AG08396 (cell line): ENCODE measurements at regions not wholly inside any gene's neighbourhood (a gene's known extent, or its start where the extent isn't known, plus 50 kb on each side); places are given as distances from the start of the nearest gene placed in this dataset.
"Not testable (repeated sequence)": the region's sequence is repeated elsewhere in the genome, so short reads cannot be mapped to it uniquely, and the experiment has no call there.

Source experiments
- DNase-seq: peaks from one replicate; pipeline ENCODE4 v3.0.0; 2012; ENCODE audit warnings: low spot score, mixed read lengths

DNA sequence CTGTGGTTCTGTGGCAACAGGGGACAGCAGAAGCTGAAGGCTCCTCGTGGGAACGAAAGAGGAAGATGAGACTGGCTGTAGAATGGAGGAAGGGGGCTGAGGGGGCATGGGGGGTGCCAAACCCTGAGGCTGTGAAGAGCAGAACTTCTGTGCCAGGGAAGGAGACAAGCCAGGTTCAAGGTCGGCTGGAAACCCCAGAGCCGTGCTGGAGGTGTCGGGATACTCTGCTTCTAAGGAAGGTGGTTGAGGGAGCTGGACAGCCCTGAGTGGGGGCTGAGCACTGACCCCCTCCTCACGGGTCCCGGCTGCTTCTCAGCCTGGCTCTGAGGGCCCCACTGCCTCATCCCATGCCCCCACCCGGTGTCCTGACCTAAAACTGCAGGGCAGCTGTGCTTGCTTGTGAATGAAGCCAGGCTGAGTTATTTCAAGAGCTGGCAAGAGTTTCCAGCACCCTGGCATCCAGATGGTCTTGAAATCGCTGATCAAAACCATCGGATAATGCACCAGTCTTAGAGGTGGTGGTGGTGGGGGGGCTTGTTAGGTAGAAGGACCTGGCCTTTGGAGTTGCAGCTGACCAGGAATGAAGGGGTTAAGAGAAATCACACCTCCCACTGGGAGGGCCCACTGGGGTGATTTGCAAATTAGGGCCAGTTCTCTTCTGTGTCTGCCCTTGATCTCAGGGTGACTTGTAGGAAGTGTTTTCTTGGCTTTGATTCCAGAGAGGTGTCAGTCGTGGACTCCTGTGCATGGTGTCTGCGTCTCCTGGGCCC, 218.9 kb upstream of the C1orf174 start:
- no peak for DNase-seq

DNA sequence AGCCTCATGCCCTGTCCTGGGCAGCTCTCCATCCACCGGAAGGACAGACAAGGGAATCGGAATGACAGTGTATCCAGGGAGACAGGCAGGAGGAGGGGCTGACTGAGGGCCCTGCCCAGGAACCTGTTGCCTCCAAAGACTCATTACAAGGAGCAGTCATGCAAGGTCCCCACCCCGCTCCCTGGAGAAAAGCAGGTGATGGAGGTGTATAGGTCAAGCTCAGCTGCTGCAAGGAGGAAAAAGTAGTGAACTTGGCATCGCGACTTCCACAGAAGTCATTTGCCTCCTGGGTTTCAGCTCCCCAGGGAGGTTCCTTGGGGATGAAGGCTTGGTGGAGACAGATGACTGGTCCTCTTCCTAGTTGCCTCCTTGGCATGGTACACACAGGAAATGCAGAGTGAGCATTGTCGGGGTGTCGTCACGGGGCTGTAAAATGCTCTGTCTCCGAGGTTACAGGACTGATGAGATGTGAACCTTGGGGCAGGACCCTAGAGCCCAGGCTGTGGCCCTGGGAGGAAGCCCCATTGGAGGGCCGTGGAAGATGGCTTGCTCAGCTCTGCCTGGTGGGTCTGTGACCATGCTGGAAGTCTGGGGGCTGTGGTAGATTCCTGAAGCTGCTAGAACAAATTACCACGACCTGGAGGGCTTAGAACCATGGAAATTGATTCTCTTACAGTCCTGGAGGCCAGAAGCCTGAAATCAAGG, 219.6 kb upstream of the C1orf174 start:
- no peak for DNase-seq

GRCh38 chr1:4120557-4121292, 220.7 kb upstream of the C1orf174 start:
- DNase-seq: no peak

DNA sequence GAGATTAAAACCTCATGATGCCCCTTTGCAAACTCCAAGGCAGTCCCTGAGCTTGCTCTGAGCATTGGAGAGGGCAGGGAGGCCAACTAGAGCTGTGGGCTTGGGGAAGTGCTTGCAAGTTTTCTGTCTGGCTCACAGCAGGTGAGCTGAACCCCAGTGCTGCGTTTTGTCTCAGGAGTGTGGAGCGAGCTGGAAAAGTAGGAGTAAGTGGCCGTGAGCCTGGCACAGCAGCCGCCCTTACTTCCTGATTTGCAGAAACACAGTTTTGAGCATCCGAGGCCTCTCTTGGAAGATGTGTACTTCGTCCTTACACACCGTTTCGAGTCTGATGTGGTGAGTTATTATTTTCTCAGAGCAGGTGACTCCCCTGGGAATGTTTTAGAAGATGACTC, 221.2 kb upstream of the C1orf174 start:
- no peak for DNase-seq

DNA sequence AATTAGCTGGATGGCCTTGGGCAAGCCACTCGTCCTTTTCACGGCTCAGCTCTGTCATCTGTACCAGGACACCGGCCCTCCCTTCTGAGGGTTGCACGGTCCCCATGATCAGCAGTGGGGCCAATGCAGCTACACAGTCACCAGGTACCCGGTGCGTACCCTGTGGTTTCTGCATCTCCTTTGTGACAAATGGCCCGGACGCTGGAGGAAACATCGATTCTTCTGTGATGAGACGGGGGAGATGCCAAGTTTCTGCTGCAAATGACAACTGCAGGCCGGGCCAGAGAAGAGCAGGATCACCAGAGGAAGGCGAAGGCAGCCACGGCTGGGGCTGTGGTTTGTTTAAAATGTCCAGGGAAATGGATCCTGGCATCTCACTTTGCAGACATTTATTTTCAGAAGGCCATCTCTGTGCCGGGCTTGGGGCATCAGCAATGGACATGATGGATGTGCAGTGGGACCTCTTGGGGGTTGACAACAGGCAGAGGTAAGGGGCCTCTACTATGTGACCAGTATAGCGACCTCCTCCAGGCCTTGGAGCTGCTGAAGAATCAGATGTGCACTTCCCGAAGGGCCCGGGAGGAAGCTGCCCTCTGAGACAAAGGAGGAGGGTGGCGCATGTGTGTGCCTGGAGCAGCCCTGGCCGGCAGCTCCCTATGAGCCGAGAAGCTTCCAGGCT, 221.9 kb upstream of the C1orf174 start:
- no peak for DNase-seq

DNA sequence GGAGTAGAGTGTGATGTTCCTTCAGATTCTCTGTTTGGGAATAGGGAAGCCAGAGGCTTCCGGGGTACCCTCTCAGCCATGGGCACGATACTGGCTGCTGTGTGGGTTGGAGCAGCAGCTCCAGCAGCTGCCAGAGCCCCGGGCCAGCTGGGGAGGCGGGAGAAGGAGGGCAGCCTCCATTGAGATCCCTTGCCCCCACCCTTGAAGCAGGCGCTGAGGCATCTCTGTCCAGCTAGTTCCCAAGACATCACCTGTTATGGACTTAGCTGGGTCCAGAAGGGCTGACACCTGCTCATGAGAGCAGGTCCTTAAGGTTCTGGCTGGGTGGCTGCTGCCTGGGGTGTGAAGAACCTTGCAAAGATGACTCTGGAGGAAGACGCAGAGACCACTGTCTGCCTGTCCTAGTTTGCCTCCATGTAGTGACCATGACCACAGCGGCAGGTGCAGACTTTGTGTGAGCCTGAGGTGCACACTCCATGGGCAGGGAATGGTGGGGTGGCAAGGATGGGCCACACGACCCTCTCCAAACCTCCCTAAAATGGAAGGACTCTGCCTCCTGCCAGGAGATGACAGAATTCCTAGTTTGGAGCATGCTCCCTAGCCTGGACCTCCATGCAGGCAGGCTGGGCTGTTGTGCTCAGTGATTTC, 222.6 kb upstream of the C1orf174 start:
- no peak for DNase-seq

DNA sequence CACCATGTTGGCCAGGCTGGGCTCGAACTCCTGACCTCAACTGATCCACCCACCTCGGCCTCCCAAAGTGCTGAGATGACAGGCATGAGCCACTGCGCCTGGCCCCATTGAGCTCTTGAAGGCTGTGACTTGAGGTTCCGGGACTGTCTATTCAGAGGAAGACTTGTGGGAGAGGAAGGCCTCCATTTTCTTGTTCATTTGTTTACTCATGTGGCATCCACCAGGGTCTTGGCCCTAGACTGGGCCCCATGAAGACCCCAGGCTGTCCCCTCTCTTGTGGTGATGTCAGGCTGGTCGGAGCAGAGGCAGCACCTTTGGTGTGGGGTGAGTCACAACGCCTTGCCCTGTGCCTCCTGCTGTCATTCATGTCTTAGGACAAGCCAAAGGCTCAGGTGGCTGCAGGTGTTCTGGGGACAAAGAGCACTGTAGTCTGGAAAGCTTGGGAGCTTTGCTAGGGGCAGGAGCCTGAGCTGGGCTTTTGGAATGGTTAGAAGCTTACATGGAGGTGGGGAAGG, 224.6 kb upstream of the C1orf174 start:
- DNase-seq: no peak

DNA sequence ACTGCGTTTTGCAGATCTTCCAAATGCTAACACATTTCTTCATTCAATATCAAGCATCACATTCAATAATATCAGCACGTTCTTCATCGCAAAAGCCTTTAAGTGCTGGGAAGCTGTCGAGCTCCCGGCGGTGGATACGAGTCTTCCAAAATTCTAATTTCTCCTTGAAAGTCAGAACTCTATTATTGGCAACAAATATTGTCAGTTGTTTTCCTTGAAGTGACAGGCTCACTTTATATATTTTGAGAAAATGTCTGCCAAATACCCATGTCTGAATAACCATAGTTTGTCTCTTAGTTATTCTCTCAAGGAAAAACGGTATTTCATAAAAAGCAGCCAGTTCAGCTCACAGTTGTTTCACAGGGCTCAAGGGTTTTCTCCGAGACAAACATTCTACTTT, 226.2 kb upstream of the C1orf174 start:
- no peak for DNase-seq

DNA sequence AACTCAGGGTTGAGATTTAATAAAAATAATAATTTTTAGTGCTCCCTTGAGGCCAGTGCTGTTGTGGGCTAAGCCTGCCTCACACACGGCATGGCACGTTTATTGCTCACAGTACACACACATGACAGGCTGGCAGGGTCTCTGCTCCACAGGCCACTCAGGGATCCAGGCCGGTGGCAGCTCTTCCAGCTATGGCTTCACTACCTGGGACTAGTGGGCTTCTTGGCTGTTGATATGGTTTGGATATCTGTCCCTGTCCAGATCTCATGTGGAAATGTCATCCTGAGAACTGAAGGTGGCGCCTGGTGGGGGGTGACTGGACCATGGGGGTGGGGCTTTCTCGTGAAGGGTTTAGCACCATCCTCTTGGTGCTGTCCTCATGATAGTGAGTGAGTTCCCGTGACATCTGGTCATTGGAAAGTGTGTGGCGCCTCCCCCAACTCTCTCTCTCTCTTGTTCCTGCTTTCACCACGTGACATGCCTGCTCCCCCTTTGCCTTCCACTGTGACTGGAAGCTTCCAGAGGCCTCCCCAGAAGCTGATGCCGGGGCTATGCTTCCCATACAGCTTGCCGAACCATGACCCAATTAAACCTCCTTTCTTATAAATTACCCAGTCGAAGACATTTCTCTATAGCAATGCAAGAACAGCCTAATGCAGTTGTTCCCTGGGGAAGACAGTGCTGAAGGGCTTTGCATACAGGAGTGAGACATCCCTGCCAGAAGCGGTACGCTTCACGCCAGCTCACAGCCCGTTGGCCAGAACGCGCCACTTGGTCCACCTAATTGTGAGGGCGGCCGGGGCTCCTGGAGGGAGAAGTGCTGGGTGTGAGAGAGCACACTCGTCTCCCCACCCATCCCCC, 226.9 kb upstream of the C1orf174 start:
- no peak for DNase-seq

GRCh38 chr1:4127592-4128140, 227.6 kb upstream of the C1orf174 start:
- no peak for DNase-seq

DNA sequence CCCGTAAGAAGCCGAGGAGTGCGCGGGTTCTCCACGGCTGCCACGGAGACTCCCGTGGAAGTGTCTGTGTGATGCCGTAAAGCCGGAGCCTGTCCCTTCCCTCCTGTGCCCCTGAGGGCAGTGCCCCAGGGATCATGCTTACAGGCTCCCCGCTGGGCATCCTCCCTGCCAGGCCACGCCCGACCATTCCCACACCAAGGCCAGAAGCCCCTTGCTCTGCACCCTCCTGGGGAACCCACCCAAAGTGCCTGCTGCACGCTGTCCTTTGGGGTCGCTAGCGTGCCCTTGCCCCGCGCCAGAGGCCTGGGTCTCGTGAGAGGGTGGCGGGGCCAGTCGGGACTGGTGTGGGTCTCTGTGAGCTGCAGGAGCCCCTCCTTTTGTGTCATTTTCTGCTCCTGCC, 228.5 kb upstream of the C1orf174 start:
- DNase-seq: no peak

- no peak for DNase-seq
Measured at GRCh38 chr1:4129693-4130092, 229.6 kb upstream of the C1orf174 start.

DNA sequence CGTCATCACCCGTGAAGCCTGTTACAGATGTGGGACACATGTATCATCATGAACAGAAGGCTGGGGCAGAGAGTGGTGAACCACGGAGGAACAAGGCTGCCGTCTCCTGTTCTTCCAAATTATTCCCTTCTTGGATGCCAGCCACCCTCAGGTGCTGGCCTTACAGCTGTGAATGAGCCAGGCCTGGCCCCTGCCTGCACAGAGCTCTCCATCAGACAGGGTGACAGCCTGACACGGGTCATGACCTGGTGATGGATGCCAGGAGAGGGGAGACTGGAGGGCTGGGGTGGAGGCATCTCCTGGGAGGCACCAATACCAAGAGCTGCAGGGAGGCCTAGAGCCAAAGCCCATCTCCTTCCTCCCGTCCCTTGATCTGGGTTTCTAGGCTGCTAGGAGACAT, 230.0 kb upstream of the C1orf174 start:
- DNase-seq: no peak

- DNase-seq: no peak
Measured at GRCh38 chr1:4131734-4132133, 231.7 kb upstream of the C1orf174 start.

DNA sequence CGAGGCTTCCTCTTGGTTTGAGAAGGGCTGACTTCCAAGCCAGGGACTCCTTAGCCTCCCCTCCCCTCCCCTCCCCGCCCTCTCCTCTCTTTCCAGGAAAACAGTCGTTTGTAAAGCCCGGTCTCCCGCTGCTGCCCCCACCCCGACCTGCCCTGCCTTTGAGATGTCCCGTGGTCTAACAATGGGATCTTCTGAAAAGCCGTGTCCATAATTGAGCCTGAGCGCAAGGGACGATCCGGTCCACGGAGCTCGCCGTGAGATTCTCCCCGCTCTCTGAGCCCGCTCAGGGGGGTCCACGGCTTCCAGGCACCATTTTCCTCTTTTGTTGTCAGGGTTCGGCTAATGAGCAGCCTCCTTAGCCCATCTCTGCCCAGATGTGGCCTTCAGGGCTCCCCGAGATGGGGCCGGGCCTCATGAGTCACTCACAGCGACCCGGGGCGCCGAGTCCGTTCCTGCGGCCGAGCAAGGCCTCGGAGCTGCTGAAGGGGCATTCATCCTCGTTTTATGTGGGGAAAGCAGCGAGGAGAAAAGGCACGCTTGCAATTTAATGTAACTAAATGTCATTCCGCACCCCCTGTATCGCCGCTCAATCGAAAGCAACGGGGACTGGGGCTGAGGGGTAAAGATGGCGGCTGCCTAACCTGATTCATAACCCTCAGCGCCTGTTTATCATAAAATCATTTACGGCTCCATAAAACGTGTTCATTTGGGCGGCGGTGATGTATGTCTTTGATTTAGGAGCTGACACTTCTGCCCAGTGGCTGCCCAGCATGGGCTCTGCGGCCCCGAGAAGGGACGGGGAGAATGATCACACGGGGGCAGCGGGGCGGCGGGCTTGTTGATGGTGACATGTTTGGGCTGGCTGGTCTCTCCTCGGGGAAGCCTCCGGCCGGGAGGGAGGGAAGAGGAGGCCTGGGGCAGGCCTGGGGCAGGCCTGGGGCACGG, 232.6 kb upstream of the C1orf174 start:
- DNase-seq: no peak

- DNase-seq: no peak
Measured at GRCh38 chr1:4133297-4133938, 233.3 kb upstream of the C1orf174 start.

DNA sequence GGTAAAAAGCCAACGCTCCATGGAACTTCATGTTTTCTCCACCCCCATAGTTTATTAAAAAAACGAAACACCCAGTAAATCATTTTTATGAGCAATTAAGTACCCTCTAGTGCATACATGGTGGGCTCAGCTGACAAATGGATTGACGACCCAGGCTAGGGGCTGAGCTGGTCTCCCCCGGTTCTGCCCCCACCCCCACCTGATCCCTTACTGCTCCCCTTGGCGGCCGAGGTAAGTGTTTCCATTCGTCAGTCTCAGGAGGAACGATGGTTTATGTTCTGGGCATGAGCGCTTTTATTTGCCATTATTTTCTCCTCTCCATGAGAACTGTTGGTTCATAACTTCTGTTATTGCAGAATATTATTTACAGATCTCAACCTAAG, 233.9 kb upstream of the C1orf174 start:
- DNase-seq: no peak

DNA sequence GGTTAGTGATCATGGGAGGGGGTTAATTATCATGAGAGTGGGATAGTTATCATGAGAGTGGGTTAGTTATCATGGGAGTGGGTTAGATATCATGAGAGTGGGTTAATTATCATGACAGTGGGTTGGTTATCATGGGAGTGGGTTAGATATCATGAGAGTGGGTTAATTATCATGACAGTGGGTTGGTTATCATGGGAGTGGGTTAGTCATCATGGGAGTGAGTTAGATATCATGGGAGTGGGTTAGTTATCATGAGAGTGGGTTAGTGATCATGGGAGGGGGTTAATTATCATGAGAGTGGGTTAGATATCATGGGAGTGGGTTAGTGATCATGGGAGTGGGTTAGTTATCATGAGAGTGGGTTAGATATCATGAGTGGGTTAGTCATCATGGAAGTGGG, 235.8 kb upstream of the C1orf174 start:
- not testable (repeated sequence) for DNase-seq
